ENCODE measurements at regions not wholly inside any gene's neighbourhood (a gene's known extent, or its start where the extent isn't known, plus 50 kb on each side); places are given as distances from the start of the nearest gene placed in this dataset.

DNA sequence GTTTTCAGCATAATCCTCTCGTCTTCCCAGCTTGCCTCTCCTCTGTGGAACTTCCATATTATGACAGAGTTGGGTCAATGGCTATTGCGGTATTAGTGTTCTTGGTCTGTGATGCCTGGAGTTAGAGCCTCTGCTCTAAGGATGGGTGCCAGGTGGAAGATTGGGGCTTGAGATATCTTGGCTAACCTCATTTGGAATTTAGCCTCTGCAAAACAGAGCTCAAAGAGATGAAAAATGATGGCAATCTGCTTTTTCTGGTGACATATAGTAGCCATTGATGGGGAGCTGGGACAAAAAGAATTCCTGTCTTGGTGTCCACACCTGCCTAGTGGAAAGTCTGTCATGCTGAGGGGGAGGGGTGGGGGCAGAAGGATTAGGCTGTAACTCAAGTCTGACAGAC is 152.1 kb downstream of the RPL10L start:
- TF ChIP-seq, protein P1, sequence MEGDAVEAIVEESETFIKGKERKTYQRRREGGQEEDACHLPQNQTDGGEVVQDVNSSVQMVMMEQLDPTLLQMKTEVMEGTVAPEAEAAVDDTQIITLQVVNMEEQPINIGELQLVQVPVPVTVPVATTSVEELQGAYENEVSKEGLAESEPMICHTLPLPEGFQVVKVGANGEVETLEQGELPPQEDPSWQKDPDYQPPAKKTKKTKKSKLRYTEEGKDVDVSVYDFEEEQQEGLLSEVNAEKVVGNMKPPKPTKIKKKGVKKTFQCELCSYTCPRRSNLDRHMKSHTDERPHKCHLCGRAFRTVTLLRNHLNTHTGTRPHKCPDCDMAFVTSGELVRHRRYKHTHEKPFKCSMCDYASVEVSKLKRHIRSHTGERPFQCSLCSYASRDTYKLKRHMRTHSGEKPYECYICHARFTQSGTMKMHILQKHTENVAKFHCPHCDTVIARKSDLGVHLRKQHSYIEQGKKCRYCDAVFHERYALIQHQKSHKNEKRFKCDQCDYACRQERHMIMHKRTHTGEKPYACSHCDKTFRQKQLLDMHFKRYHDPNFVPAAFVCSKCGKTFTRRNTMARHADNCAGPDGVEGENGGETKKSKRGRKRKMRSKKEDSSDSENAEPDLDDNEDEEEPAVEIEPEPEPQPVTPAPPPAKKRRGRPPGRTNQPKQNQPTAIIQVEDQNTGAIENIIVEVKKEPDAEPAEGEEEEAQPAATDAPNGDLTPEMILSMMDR (IDR thresholded peaks at IDR 0.05), result no peak
- no peak for TF ChIP-seq POLR2AphosphoS5 (IDR thresholded peaks at IDR 0.05)
